Endothelial cell of hepatic sinusoid (primary cell): ENCODE measurements at regions not wholly inside any gene's neighbourhood (a gene's known extent, or its start where the extent isn't known, plus 50 kb on each side); places are given as distances from the start of the nearest gene placed in this dataset.

Experiments used
- in situ Hi-C: cut with HindIII; loops from 2 replicates; pipeline ENCODE4 v1.10.0; 2017; ENCODE audit warnings: low sequenced_read_pairs

GRCh38 chr10:15462253-15462897, 91.3 kb upstream of the FAM171A1 start:
- in situ Hi-C loops, result no loop called here

GRCh38 chr10:15461353-15462108, 90.4 kb upstream of the FAM171A1 start:
- in situ Hi-C loops, result no loop called here

DNA sequence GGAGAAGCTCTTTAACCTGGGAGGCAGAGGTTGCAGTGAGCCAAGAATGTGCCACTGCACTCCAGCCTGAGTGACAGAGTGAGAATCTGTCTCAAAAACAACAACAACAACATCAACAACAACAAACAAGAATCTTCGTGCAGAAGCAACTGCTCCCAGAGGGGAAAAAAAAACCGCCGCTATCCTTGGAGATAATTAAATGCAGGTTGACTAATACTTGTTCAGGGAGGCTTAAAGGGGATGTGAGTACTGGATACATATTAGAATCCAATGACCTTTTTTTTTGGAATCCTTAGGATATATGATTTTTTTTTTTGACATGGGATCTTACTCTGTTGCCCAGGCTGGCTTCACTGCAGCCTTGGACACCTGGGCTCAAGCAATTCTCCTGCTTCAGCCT, 89.6 kb upstream of the FAM171A1 start:
- in situ Hi-C loops, result no loop called here

DNA sequence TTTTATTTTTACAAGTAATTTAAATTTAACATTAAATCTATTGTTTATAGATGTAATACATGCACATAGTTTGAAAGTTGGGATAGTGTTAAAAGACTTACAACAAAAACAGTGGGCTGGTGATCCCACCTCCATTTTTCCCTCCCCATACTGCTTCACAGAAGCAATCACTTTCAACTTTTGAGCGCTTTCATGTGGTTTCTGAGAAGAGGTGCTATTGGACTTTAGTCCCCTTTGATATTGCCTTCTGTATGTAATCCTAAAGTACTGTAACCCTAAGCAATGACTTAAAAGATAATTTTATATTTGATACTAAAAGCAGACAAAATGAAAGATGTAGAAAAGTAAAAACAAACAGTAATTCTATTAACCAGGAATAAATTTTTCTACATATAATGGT, 88.1 kb upstream of the FAM171A1 start:
- in situ Hi-C loops, result no loop called here

GRCh38 chr10:15457382-15457781, 86.3 kb upstream of the FAM171A1 start:
- in situ Hi-C loops, result no loop called here

GRCh38 chr10:15455456-15455855, 84.4 kb upstream of the FAM171A1 start:
- in situ Hi-C loops, result no loop called here

GRCh38 chr10:15453926-15454325, 82.8 kb upstream of the FAM171A1 start:
- in situ Hi-C loops, result no loop called here

DNA sequence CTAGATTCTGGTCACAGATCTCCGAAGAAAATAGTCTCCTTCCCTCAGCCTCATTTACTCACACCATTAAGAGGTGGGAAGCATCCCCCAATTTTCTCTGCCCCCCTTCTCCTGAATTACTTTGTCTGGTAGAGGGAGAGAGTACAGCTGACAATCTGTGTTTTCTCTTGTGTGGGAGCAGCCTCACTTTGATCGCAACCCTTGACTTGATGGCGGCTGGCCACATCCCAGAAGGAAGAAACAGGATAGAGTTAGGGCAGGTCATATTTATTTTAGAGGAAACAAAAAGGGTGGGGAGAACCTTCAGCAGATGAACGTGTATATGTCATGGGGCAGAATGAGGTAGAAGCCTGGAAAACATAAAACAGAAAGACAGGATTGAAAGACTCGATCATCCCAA, 82.4 kb upstream of the FAM171A1 start:
- in situ Hi-C loops, result no loop called here

GRCh38 chr10:15452545-15452944, 81.5 kb upstream of the FAM171A1 start:
- in situ Hi-C loops, result no loop called here

DNA sequence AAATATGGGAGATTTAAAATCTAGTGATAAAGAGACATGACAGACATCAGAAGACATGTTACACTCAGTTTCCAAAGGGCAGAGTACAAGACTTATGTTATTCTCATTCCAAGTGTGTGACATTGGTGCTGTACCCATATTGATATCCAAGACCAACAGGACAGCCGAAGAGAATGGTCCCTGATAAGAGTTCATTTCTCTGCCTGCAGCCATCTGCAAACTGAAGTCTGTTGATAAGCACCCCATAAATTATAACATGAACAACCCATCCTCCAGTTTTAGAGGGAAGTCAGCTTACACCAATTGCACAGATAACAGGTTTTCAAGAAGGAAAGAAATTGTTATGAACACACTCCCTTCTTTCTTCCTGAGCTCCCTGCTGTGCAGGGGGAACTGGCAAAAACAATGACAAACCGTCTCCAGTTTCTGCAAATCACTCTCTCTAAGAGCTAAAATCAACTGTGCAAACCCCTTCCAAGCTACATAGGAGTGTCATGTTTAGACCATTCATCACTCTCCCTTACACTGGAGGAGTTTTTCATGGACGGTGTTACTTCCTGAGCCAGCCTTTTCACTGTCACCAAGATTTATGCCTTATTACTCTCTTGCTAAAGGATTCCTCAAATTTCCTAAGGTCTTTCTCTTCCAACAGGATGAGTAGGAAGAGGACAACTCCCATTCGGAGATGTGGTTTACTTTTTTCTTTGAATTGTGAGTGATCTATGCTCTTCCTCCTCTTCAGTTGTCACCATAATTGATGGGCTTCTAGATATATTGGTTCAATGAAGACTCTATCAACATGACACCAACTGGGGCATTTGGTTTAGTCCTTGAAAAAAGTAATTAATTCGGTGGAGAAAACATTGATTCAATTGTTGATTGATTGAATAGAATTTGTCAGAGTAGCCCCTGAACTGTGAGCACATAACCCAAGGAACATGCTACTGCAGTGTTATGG, 80.3 kb upstream of the FAM171A1 start:
- in situ Hi-C loops, result no loop called here

- in situ Hi-C loops, result loop anchor here (25.0 kb wide), 1 partner anchor 264 kb away; the partner anchor contains the start of gene ITGA8
These were observed 77.5 kb upstream of the FAM171A1 start for GRCh38 chr10:15448598-15448997.

DNA sequence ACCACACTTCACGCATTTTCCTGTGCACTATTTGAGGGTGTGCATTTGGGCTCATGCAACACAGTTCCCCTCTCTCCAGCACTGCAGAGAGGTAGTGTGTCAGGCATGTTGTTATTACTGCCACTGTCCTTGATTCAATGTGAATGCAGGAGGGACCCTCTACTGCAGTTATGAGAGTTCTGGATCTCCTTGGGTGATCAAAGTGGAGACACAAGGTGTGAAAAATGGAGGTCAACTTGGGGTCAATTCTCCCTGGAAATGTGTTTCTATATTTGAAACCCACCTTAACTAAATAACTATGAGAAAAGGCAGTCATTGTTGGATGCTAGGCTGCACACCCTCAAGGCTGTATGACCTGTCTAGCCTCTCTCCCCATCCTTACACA, 73.9 kb upstream of the FAM171A1 start:
- in situ Hi-C loops, result loop anchor here (25.0 kb wide), 1 partner anchor 267 kb away; the partner anchor contains the start of gene ITGA8

GRCh38 chr10:15444105-15445005, 73.3 kb upstream of the FAM171A1 start:
- in situ Hi-C loops, result loop anchor here (25.0 kb wide), 1 partner anchor 268 kb away; the partner anchor contains the start of gene ITGA8

- in situ Hi-C loops, result loop anchor here (25.0 kb wide), 1 partner anchor 270 kb away; the partner anchor contains the start of gene ITGA8
These were observed 71.0 kb upstream of the FAM171A1 start for GRCh38 chr10:15442056-15442455.

DNA sequence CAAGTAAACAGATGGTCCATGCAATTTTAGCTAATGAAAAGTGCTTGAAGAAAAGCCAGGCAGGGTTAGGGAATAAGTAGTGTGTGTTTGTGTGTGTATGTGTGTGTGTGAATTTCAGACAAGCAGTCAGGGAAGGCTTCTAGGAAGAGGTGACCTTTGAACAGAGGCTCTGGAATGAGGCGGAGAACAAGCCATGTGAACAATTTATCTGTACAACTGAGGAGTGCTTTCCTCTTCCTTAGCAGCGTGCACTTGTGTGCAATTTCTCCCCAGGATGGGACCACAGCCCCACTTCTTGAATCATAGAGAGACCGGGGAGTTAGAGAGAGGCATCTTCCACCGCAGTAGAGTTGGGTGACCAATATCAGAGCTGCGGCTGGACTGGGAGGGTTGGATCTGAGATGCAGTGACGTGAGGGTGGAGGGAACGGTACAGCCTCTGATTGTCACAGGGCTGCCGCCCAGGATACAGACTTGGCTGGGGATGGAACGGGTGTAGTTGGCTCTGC, 69.2 kb upstream of the FAM171A1 start:
- in situ Hi-C loops, result loop anchor here (25.0 kb wide), 1 partner anchor 272 kb away; the partner anchor contains the start of gene ITGA8

DNA sequence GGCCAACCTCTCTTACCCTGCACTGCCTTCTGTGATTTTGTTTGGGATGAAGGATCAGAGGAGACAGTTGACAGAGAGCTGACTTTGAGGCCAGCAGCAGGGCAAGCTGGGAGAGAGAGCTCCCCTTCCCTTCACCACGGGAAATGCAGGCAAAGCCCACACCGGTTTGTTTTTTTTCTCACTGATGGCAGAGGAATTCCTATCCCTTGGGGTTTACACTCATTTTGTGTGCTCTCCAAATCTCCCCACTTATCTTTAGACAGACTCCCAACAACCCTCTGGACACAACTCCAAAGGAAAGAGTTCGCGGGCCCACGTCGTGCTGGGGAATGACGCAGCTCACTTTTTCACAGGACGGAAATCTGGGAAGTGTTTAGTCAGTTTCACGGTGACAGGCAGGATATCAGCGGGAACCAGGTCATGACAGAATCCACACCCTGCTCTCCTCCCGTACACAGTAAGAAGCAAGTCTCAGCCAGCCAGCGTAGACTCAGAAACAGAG, 68.3 kb upstream of the FAM171A1 start:
- in situ Hi-C loops, result loop anchor here (25.0 kb wide), 1 partner anchor 273 kb away; the partner anchor contains the start of gene ITGA8

DNA sequence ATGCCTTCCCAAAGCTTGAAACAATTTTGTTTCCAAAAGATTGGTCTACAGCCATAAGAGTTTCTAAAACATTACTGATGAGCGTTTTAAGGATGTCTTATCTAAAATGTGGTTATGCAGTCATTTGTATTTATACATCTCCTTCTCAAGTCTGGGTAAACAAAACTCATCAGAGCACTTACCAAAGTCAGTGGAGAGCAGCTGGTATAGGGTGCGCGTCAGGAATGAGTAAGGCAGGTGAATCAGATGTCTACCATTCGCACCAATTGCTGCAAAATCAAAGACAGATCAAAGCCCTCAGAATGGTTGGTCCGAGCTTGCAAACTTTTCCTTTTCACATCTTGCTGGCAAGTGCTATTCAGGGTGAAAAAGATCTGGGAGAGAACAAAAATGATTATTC, 65.6 kb upstream of the FAM171A1 start:
- in situ Hi-C loops, result loop anchor here (25.0 kb wide), 1 partner anchor 276 kb away; the partner anchor contains the start of gene ITGA8

GRCh38 chr10:15433850-15434537, 62.9 kb upstream of the FAM171A1 start:
- in situ Hi-C loops, result loop anchor here (25.0 kb wide), 1 partner anchor 278 kb away; the partner anchor contains the start of gene ITGA8

- in situ Hi-C loops, result loop anchor here (25.0 kb wide), 1 partner anchor 280 kb away; the partner anchor contains the start of gene ITGA8
These were observed 61.2 kb upstream of the FAM171A1 start for GRCh38 chr10:15432266-15432665.
